Peyer's patch (tissue), 4 donors: ENCODE measurements at regions not wholly inside any gene's neighbourhood (a gene's known extent, or its start where the extent isn't known, plus 50 kb on each side); places are given as distances from the start of the nearest gene placed in this dataset.

Experiments
- DNase-seq, 3 donors: peaks; one replicate each; pipeline ENCODE4 v3.0.0-alpha.2; 2017 to 2019
- H3K27ac ChIP-seq, 4 donors: fragments of 200-600 bp; sonication (generic); one replicate each; pipeline ENCODE4 v1.5.1; 2016 to 2019
- H3K27me3 ChIP-seq, 2 donors: fragments of 200-600 bp; sonication (generic); one replicate each; pipeline ENCODE4 v1.5.1; 2019
- H3K36me3 ChIP-seq, 3 donors: fragments of 200-600 bp; sonication (generic); one replicate each; pipeline ENCODE4 v1.5.1; 2016 to 2019
- H3K4me1 ChIP-seq, 4 donors: fragments of 200-600 bp; sonication (generic); one replicate each; pipeline ENCODE4 v1.5.1; 2016 to 2019
- H3K4me3 ChIP-seq, 4 donors: fragments of 200-600 bp; sonication (generic); 1 replicate in 3 of 4; 2 replicates in 1 of 4; pipeline ENCODE4 v1.5.1; 2016 to 2019; ENCODE audit warnings: mild to moderate bottlenecking in 1 of 4
- H3K9me3 ChIP-seq, 4 donors: fragments of 200-600 bp; sonication (generic); one replicate each; pipeline ENCODE4 v1.5.1; 2016 to 2019; ENCODE audit warnings: mild to moderate bottlenecking in 1 of 4
- CTCF ChIP-seq, 6 experiments: fragments of 450-650 bp in 4 of 6; fragments of 200-600 bp in 2 of 6; sonication (generic) in 1 of 6; IDR thresholded peaks; one replicate each; pipeline ENCODE4 v1.5.1; 2017 to 2019; ENCODE audit warnings: antibody characterized with exemption in 6 of 6, mild to moderate bottlenecking in 3 of 6, moderate library complexity in 1 of 6
- POLR2A ChIP-seq, 2 donors: fragments of 450-650 bp; IDR thresholded peaks; one replicate each; pipeline ENCODE4 v1.5.1; 2017; ENCODE audit warnings: antibody characterized with exemption in 2 of 2, mild to moderate bottlenecking in 2 of 2, moderate library complexity in 2 of 2

- Histone ChIP-seq H3K27me3 (no peaks in the 10 kb centered on the region), H3K4me3 (no peak overlapping the region), H3K36me3 (no peaks in the 10 kb centered on the region), H3K27ac (no peak overlapping the region), H3K9me3 (no peaks in the 10 kb centered on the region), H3K4me1 (no peaks in the 10 kb centered on the region)
- no peak for TF ChIP-seq POLR2A (IDR thresholded peaks at IDR 0.05)
- TF ChIP-seq CTCF (IDR thresholded peaks at IDR 0.05): no peak
- DNase-seq: no peak
These were observed 523.0 kb downstream of the TXNL1 start for GRCh38 chr18:56115071-56116015.

GRCh38 chr18:56112984-56113383 lies 525.0 kb upstream of the TCF4 start:
- no peaks in the 10 kb centered on the region for H3K4me1 ChIP-seq
- H3K9me3 ChIP-seq: no peaks in the 10 kb centered on the region
- DNase-seq: no peak
- H3K27ac ChIP-seq: no peak overlapping the region
- TF ChIP-seq CTCF (IDR thresholded peaks at IDR 0.05) (no peak), POLR2A (IDR thresholded peaks at IDR 0.05) (no peak)
- no peaks in the 10 kb centered on the region for H3K27me3 ChIP-seq
- no peak overlapping the region for H3K4me3 ChIP-seq
- H3K36me3 ChIP-seq: no peaks in the 10 kb centered on the region

- Histone ChIP-seq H3K27ac (no peak overlapping the region), H3K4me3 (no peak overlapping the region), H3K27me3 (no peaks in the 10 kb centered on the region), H3K4me1 (no peaks in the 10 kb centered on the region), H3K36me3 (no peaks in the 10 kb centered on the region), H3K9me3 (no peaks in the 10 kb centered on the region)
- DNase-seq: no peak
- TF ChIP-seq CTCF (IDR thresholded peaks at IDR 0.05) (no peak), POLR2A (IDR thresholded peaks at IDR 0.05) (no peak)
These were observed 524.2 kb upstream of the TCF4 start for GRCh38 chr18:56112013-56112749.

- no peak for DNase-seq
- Histone ChIP-seq H3K27ac (no peak overlapping the region), H3K27me3 (no peaks in the 10 kb centered on the region), H3K9me3 (no peaks in the 10 kb centered on the region), H3K36me3 (no peaks in the 10 kb centered on the region), H3K4me1 (no peaks in the 10 kb centered on the region), H3K4me3 (no peak overlapping the region)
- TF ChIP-seq CTCF (IDR thresholded peaks at IDR 0.05) (no peak), POLR2A (IDR thresholded peaks at IDR 0.05) (no peak)
These were observed 521.8 kb upstream of the TCF4 start for GRCh38 chr18:56109757-56110156.

- TF ChIP-seq CTCF (IDR thresholded peaks at IDR 0.05) (no peak), POLR2A (IDR thresholded peaks at IDR 0.05) (no peak)
- Histone ChIP-seq H3K36me3 (no peaks in the 10 kb centered on the region), H3K4me1 (no peaks in the 10 kb centered on the region), H3K27ac (no peak overlapping the region), H3K9me3 (no peaks in the 10 kb centered on the region), H3K27me3 (no peaks in the 10 kb centered on the region), H3K4me3 (no peak overlapping the region)
- DNase-seq: no peak
These were observed 520.7 kb upstream of the TCF4 start for GRCh38 chr18:56108478-56109367.
